AG09309 (cell line): ENCODE measurements at regions not wholly inside any gene's neighbourhood (a gene's known extent, or its start where the extent isn't known, plus 50 kb on each side); places are given as distances from the start of the nearest gene placed in this dataset.

Experiments
- DNase-seq: peaks from one replicate; pipeline ENCODE4 v3.0.0-alpha.2; 2010; ENCODE audit warnings: low read depth
- H3K4me3 ChIP-seq: 2 replicates; pipeline ENCODE4 v1.5.1; 2011; ENCODE audit warnings: mild to moderate bottlenecking, low read depth, low read length, moderate library complexity; ENCODE audit not compliant: control insufficient read depth
- TF ChIP-seq, protein P1 (sequence below): IDR thresholded peaks from 2 replicates; pipeline ENCODE4 v1.5.1; 2011; ENCODE audit warnings: mild to moderate bottlenecking, low read depth, low read length, inconsistent platforms; ENCODE audit not compliant: insufficient read depth, control insufficient read depth; ENCODE audit errors: missing control alignments

DNA sequence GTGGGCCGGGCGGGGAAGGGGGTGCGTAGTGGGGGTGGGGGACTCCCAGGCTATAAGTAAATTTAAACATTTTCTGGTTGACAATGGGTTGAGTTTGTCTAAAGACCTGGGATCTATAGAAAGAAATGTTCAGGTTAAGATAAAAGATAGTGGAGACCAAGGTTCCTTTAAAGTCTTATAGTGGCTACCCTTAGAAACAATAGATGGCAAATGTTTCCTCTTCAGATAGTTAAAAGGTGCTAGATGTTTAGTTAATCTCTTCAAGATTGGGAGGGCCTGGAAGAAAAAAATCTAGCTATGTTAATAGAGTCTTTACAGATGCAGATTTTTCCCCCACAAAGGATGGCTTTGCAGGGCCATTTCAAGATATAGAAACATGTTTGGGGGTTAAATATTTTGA, 446.4 kb upstream of the FKBP1C start:
- no peak for DNase-seq
- H3K4me3 ChIP-seq = no peak overlapping the region
- TF ChIP-seq, protein P1, sequence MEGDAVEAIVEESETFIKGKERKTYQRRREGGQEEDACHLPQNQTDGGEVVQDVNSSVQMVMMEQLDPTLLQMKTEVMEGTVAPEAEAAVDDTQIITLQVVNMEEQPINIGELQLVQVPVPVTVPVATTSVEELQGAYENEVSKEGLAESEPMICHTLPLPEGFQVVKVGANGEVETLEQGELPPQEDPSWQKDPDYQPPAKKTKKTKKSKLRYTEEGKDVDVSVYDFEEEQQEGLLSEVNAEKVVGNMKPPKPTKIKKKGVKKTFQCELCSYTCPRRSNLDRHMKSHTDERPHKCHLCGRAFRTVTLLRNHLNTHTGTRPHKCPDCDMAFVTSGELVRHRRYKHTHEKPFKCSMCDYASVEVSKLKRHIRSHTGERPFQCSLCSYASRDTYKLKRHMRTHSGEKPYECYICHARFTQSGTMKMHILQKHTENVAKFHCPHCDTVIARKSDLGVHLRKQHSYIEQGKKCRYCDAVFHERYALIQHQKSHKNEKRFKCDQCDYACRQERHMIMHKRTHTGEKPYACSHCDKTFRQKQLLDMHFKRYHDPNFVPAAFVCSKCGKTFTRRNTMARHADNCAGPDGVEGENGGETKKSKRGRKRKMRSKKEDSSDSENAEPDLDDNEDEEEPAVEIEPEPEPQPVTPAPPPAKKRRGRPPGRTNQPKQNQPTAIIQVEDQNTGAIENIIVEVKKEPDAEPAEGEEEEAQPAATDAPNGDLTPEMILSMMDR = no peak

DNA sequence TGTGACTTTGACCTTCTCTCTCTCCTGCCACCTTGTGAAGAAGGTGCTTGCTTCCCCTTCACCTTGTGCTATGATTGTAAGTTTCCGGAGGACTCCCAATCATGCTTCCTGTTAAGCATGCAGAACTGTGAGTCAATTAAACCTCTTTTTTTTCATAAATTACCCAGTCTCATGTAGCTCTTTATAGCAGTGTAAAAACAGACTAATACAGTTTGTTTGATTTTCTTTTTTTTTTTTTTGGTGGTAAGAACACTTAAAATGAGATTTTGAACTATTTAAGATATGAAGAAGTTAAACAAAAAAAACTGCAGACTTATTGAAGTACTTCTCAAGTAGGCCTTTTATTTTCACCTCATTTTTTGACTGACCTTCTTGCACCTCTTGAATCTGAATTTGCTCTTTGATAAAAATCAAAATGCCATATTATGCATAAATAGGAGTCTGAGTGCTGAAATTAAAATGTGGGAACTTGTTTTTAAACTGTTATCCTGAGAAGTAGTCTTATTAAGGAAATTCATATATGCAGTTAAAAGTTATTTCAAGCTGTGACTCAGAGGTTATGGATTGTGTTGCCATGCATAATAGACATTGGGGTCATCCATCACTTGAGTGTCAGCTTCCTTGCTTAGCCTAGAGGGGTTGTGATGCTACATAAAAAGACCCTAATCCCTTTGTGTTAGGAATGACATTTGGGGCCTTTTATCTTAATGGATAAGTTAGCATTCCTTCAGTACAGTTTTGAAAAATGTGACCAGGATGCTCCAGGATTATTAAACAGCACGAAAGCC, 447.9 kb upstream of the FKBP1C start:
- TF ChIP-seq, protein P1 = no peak
- no peak overlapping the region for H3K4me3 ChIP-seq
- no peak for DNase-seq

DNA sequence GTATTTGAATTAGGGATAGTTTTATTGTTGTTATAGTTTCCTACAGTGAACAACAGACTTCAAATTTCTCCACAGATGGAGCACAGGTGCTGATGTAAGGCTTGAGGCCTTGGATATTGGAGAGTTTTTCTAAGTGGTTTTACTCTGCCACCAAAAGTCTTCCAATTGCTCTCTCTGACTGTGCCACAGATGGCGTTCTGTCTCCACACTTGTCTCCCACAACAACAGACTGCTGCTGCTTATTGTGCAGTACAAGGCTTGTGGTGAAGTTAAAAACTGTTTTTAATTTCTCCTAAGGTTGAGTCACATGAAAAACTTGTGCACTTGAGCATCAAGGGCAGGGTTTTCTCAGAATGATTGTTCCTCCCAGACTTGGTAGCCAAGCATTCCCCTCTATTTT, 460.9 kb upstream of the KHDRBS2 start:
- H3K4me3 ChIP-seq = no peak overlapping the region
- TF ChIP-seq, protein P1 = no peak
- no peak for DNase-seq

DNA sequence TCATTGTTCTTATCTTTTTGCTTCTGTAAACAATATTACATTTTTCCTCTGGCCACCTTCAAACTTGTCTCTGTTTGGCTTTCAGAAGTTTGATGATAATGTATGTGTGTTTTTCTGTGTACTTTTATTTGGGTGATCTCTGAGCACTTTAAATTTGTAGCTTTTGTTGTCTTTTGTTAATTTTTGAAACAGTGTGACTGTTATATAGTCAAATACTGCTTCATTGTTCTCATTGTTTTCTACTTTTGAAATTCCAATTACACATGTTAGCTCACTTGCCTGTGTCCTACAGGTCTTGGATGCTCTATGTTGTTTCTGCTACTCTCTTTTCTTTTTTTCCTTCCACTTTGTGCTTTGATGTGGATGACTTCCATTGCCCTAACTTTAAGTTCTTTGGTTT, 460.1 kb upstream of the KHDRBS2 start:
- DNase-seq = no peak
- H3K4me3 ChIP-seq = no peak overlapping the region
- TF ChIP-seq, protein P1 = no peak

DNA sequence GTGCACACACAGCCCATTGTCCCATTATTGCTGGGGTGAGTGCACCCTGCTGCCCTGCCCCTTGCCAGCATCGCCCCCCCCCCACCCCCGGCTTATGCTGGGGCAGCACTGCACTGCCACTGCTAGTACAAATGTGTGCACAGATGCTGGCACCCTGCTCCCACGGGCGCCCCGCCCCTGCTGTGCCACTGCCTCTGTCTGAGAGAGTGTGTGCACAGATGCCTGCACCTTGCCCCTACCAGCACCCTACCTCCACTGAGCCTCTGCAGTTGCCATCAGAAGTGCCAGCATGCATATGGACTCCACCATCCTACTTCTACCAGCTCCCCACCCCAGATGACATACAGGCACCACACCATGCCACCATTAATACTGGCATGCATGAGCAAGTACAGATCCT, 454.6 kb upstream of the KHDRBS2 start:
- H3K4me3 ChIP-seq = no peak overlapping the region
- DNase-seq = no peak
- TF ChIP-seq, protein P1 = no peak

DNA sequence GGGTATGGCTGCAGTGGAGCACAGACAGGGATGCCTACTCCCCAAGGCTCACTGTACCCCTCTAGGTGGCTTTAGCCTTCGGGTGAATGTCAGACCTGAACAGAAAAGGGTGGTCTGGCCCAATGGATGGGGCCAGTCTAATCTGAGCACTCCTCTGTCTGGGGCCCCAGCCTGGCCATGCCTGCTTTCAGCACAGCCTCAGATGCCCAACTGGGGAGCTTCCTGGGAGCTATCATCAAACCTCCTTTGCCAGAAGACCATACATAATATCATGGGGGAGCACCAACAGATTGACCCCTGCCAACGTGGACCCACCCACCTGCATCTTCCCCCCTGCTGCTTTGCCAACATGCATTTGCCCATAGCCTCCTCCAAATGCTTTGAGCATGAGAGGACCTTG, 454.1 kb upstream of the KHDRBS2 start:
- no peak overlapping the region for H3K4me3 ChIP-seq
- DNase-seq = no peak
- TF ChIP-seq, protein P1 = no peak
